Large intestine (tissue), 3 donors: ENCODE measurements at regions not wholly inside any gene's neighbourhood (a gene's known extent, or its start where the extent isn't known, plus 50 kb on each side); places are given as distances from the start of the nearest gene placed in this dataset.

Experiments used
- DNase-seq, 2 donors: peaks; one replicate each; pipeline versions ENCODE4 v3.0.0 to v3.0.0-alpha.2; 2013
- H3K27ac ChIP-seq: one replicate; pipeline ENCODE4 v1.5.1; 2013; ENCODE audit warnings: low read length
- H3K27me3 ChIP-seq: 2 replicates; pipeline ENCODE4 v1.6.1; 2013; ENCODE audit warnings: low read length; ENCODE audit not compliant: control insufficient read depth, insufficient read depth
- H3K36me3 ChIP-seq: 2 replicates; pipeline ENCODE4 v1.6.1; 2013; ENCODE audit warnings: low read length; ENCODE audit not compliant: control insufficient read depth, insufficient read depth
- H3K4me1 ChIP-seq: one replicate; pipeline ENCODE4 v1.6.1; 2013; ENCODE audit warnings: low read length; ENCODE audit not compliant: control insufficient read depth, insufficient read depth
- H3K4me3 ChIP-seq: one replicate; pipeline ENCODE4 v1.5.1; 2013; ENCODE audit warnings: low read length
- H3K9me3 ChIP-seq: one replicate; pipeline ENCODE4 v1.6.1; 2013; ENCODE audit warnings: mild to moderate bottlenecking, low read depth, low read length, moderate library complexity; ENCODE audit not compliant: control insufficient read depth
- WGBS: methylation state at CpG from one replicate; pipeline ENCODE4 v1.1.5; 2013; ENCODE audit warnings: low lambda C conversion rate; ENCODE audit not compliant: insufficient coverage; 5-methylcytosine and 5-hydroxymethylcytosine counted together

GRCh38 chr10:22481106-22481505 is 135.8 kb downstream of the SPAG6 start:
- Histone ChIP-seq H3K36me3 (no peaks in the 10 kb centered on the region), H3K4me1 (peaks cover 10% of the 10 kb centered on the region), H3K9me3 (peaks cover 16% of the 10 kb centered on the region), H3K4me3 (no peak overlapping the region), H3K27me3 (peaks cover 39% of the 10 kb centered on the region), H3K27ac (no peak overlapping the region)
- WGBS: no CpG with 5 or more reads among the region's 6 CpGs
- no peak for DNase-seq

GRCh38 chr10:22481687-22482539 is 136.6 kb downstream of the SPAG6 start:
- Histone ChIP-seq H3K9me3 (peaks cover 8% of the 10 kb centered on the region), H3K4me3 (no peak overlapping the region), H3K27ac (no peak overlapping the region), H3K36me3 (no peaks in the 10 kb centered on the region), H3K4me1 (peaks cover 4% of the 10 kb centered on the region), H3K27me3 (peaks cover 31% of the 10 kb centered on the region)
- no peak for DNase-seq
- WGBS: 60% methylated on average over 1 of the region's 5 CpGs

- 83% methylated on average over 1 of the region's 1 CpG for WGBS
- H3K27me3 ChIP-seq: peaks cover 19% of the 10 kb centered on the region
- no peak for DNase-seq
Observed at GRCh38 chr10:22483132-22483531, 137.8 kb downstream of the SPAG6 start.

More at GRCh38 chr10:22483132-22483531, 137.8 kb downstream of the SPAG6 start:
- no peak overlapping the region for H3K27ac ChIP-seq
- no peaks in the 10 kb centered on the region for H3K9me3 ChIP-seq
- H3K4me1 ChIP-seq: no peaks in the 10 kb centered on the region
- H3K4me3 ChIP-seq: no peak overlapping the region
- no peaks in the 10 kb centered on the region for H3K36me3 ChIP-seq
